HEK293T (cell line): ENCODE measurements at regions not wholly inside any gene's neighbourhood (a gene's known extent, or its start where the extent isn't known, plus 50 kb on each side); places are given as distances from the start of the nearest gene placed in this dataset.

Source experiments
- BHLHE40 ChIP-seq: fragments of 450-650 bp; IDR thresholded peaks from 2 replicates; pipeline ENCODE4 v1.6.1; 2016; ENCODE audit warnings: mild to moderate bottlenecking, moderate library complexity, borderline replicate concordance
- CTBP1 ChIP-seq: fragments of 450-650 bp; IDR thresholded peaks from 2 replicates; pipeline ENCODE4 v1.6.1; 2016; ENCODE audit warnings: borderline replicate concordance
- ELF4 ChIP-seq: fragments of 450-650 bp; IDR thresholded peaks from 2 replicates; pipeline ENCODE4 v1.6.1; 2017; ENCODE audit warnings: antibody characterized with exemption
- FOXA1 ChIP-seq: fragments of 450-650 bp; IDR thresholded peaks from 2 replicates; pipeline ENCODE4 v1.6.1; 2016; ENCODE audit warnings: mild to moderate bottlenecking
- L3MBTL2 ChIP-seq: fragments of 450-650 bp; conservative IDR thresholded peaks from 2 replicates; pipeline ENCODE4 v1.6.1; 2016; ENCODE audit warnings: mild to moderate bottlenecking
- NFRKB ChIP-seq: fragments of 450-650 bp; IDR thresholded peaks from 2 replicates; pipeline ENCODE4 v1.6.1; 2016; ENCODE audit warnings: mild to moderate bottlenecking, moderate library complexity
- SP1 ChIP-seq: fragments of 450-650 bp; IDR thresholded peaks from 2 replicates; pipeline ENCODE4 v1.6.1; 2017
- SUZ12 ChIP-seq: fragments of 450-650 bp; IDR thresholded peaks from 2 replicates; pipeline ENCODE4 v1.6.1; 2016; ENCODE audit warnings: mild to moderate bottlenecking
- TARDBP ChIP-seq: fragments of 450-650 bp; IDR thresholded peaks from 2 replicates; pipeline ENCODE4 v1.6.1; 2016
- TF ChIP-seq, protein P1 (sequence below): fragments of 450-650 bp; IDR thresholded peaks from 2 replicates; pipeline ENCODE4 v1.6.1; 2016

DNA sequence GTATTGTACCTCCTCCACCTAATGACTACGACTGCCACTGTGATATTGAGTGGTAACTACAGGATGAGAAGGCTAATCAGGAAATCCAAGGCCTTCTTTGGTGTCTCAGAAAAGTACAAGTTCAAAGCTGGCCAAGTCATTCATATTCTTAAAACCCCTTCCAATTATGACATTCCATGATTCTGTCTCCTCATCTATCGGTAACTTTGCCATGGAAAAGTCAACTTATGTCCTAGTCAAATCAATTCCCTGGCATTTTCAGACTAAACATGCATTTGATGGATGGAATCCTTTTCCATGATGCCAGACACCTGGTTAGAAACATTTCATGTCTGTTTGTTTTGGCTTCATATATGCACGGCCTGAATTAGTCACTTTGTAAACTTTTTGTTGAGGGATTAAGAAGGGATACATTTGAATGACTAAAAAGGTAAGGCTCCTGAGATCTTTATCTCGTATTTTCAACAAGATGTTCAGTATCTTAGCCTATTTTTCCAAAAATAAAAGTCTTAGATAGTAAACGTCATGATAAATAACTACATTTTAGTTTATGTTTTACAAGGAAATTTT lies 186.5 kb downstream of the NHLRC3 start:
- TF ChIP-seq SP1 = no peak
- TF ChIP-seq NFRKB = no peak
- no peak for TF ChIP-seq ELF4
- TF ChIP-seq L3MBTL2 = no peak
- no peak for TF ChIP-seq TARDBP
- TF ChIP-seq SUZ12 = no peak
- TF ChIP-seq FOXA1 = no peak
- TF ChIP-seq, protein P1, sequence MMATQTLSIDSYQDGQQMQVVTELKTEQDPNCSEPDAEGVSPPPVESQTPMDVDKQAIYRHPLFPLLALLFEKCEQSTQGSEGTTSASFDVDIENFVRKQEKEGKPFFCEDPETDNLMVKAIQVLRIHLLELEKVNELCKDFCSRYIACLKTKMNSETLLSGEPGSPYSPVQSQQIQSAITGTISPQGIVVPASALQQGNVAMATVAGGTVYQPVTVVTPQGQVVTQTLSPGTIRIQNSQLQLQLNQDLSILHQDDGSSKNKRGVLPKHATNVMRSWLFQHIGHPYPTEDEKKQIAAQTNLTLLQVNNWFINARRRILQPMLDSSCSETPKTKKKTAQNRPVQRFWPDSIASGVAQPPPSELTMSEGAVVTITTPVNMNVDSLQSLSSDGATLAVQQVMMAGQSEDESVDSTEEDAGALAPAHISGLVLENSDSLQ = no peak
- no peak for TF ChIP-seq CTBP1
- no peak for TF ChIP-seq BHLHE40
